ENCODE measurements at regions not wholly inside any gene's neighbourhood (a gene's known extent, or its start where the extent isn't known, plus 50 kb on each side); places are given as distances from the start of the nearest gene placed in this dataset.

DNA sequence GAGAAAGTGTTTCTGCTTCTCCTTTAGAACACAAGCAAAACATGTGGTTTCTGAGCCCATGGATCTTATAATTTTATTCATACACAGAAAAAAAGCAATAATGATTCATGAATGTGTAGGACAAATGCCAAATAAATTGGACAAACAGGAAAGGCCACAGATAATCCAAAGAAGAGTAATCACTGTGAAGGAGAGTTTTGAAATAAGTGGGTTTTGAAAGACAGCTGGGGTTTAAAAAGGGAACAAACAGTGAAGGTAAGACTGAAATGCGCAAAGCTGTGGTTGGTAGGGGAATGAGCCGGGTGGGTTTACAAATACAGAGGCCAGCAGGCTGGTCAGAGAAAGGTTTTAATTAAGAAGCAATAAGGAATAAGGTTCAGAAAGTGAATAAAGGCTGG lies 50.0 kb upstream of the MBOAT2 start:
- Mint-ChIP-seq H3K4me1 (peaks cover 5 to 12% (median 10%) of the 10 kb centered on the region in 4 donors), H3K9me3 (peaks cover 0 to 9% (median 0%) of the 10 kb centered on the region in 9 donors), H3K27ac (no peak overlapping the region), H3K4me3 (no peak overlapping the region), H3K27me3 (peaks cover 0 to 6% (median 1%) of the 10 kb centered on the region in 5 donors), H3K36me3 (no peaks in the 10 kb centered on the region)
- ATAC-seq (no peak), DNase-seq (no peak)
- POLR2A ChIA-PET: no interaction called here
